Naive thymus-derived CD4-positive, alpha-beta T cell (primary cell): ENCODE measurements at regions not wholly inside any gene's neighbourhood (a gene's known extent, or its start where the extent isn't known, plus 50 kb on each side); places are given as distances from the start of the nearest gene placed in this dataset.

Experiments used
- ATAC-seq: fragments of 150-1000 bp; cut with Tn5 transposase; 2 replicates; pipeline ENCODE4 v1.10.0; 2021; ENCODE audit warnings: mild to moderate bottlenecking, moderate library complexity
- CTCF ChIA-PET: fragments of 350-600 bp; sonication (Branson Sonifier 250); formaldehyde crosslinking; loops from one replicate; lab custom pipeline; 2021; ENCODE audit warnings: antibody characterized with exemption; lab: Charles Lee
- POLR2A ChIA-PET: fragments of 350-600 bp; sonication (Branson Sonifier 250); formaldehyde crosslinking; loops from one replicate; lab custom pipeline; 2021; ENCODE audit warnings: antibody characterized with exemption, inconsistent platforms; lab: Charles Lee
- DNase-seq, 9 donors: peaks; one replicate each; pipeline versions ENCODE4 v3.0.0 to v3.0.0-alpha.2; 2020 to 2022; ENCODE audit warnings: mixed read lengths in 1 of 9
- H3K27ac ChIP-seq: one replicate; pipeline ENCODE4 v1.7.0; 2013; ENCODE audit warnings: mild to moderate bottlenecking, low read depth, low read length, moderate library complexity
- H3K27me3 ChIP-seq, 2 donors: one replicate each; pipeline ENCODE4 v1.7.0; 2013; ENCODE audit warnings: low read length in 2 of 2, mild to moderate bottlenecking in 2 of 2, moderate library complexity in 2 of 2; ENCODE audit not compliant: control insufficient read depth in 2 of 2, insufficient read depth in 2 of 2
- H3K36me3 ChIP-seq, 3 experiments: 1 replicate in 2 of 3; 2 replicates in 1 of 3; pipeline ENCODE4 v1.7.0; 2013; ENCODE audit warnings: low read length in 3 of 3, mild to moderate bottlenecking in 3 of 3, moderate library complexity in 1 of 3; ENCODE audit not compliant: insufficient read depth in 3 of 3, control insufficient read depth in 2 of 3
- H3K4me1 ChIP-seq, 2 donors: one replicate each; pipeline ENCODE4 v1.7.0; 2013; ENCODE audit warnings: low read length in 2 of 2, mild to moderate bottlenecking in 2 of 2, moderate library complexity in 1 of 2; ENCODE audit not compliant: control insufficient read depth in 2 of 2, insufficient read depth in 2 of 2
- H3K4me3 ChIP-seq: 2 replicates; pipeline ENCODE4 v1.7.0; 2013; ENCODE audit warnings: mild to moderate bottlenecking, low read length
- H3K9me3 ChIP-seq, 3 experiments: 1 replicate in 2 of 3; 2 replicates in 1 of 3; pipeline ENCODE4 v1.7.0; 2013; ENCODE audit warnings: low read length in 3 of 3; ENCODE audit not compliant: control insufficient read depth in 2 of 3
- H3K27ac Mint-ChIP-seq, 9 donors: one replicate each; pipeline ENCODE4 v1.8.0; 2020 to 2022; ENCODE audit warnings: mixed read lengths in 9 of 9, mild to moderate bottlenecking in 8 of 9, moderate library complexity in 5 of 9, inconsistent platforms in 2 of 9
- H3K27me3 Mint-ChIP-seq, 5 donors: one replicate each; pipeline ENCODE4 v1.8.0; 2021 to 2022; ENCODE audit warnings: mixed read lengths in 5 of 5, mild to moderate bottlenecking in 1 of 5
- H3K36me3 Mint-ChIP-seq, 5 donors: one replicate each; pipeline ENCODE4 v1.8.0; 2020 to 2022; ENCODE audit warnings: mixed read lengths in 5 of 5, mild to moderate bottlenecking in 3 of 5, inconsistent platforms in 1 of 5
- H3K4me1 Mint-ChIP-seq, 7 donors: one replicate each; pipeline ENCODE4 v1.8.0; 2020 to 2022; ENCODE audit warnings: mixed read lengths in 7 of 7, mild to moderate bottlenecking in 3 of 7, inconsistent platforms in 1 of 7
- H3K4me3 Mint-ChIP-seq, 10 donors: one replicate each; pipeline ENCODE4 v1.8.0; 2020 to 2022; ENCODE audit warnings: mild to moderate bottlenecking in 10 of 10, mixed read lengths in 10 of 10, moderate library complexity in 6 of 10, inconsistent platforms in 2 of 10
- H3K9me3 Mint-ChIP-seq, 11 donors: one replicate each; pipeline ENCODE4 v1.8.0; 2020 to 2022; ENCODE audit warnings: mixed read lengths in 11 of 11, mild to moderate bottlenecking in 4 of 11, inconsistent platforms in 1 of 11, moderate library complexity in 1 of 11
- intact Hi-C, 2 donors: fragments of 100-400 bp; cut with micrococcal nuclease; formaldehyde crosslinking; loops; one replicate each; pipeline ENCODE4 v1.15.1; 2023

GRCh38 chr12:87304406-87304805 lies 724.8 kb downstream of the C12orf50 start:
- H3K9me3 ChIP-seq = no peaks in the 10 kb centered on the region
- no peak overlapping the region for H3K4me3 Mint-ChIP-seq
- H3K36me3 Mint-ChIP-seq = no peaks in the 10 kb centered on the region
- ATAC-seq (no peak), DNase-seq (no peak)
- H3K4me1 ChIP-seq = no peaks in the 10 kb centered on the region
- intact Hi-C loops = no loop called here
- CTCF ChIA-PET = no interaction called here
- H3K4me3 ChIP-seq = no peak overlapping the region
- no peak overlapping the region for H3K27ac ChIP-seq
- H3K9me3 Mint-ChIP-seq = peaks cover 0 to 20% (median 0%) of the 10 kb centered on the region in 11 donors
- no peaks in the 10 kb centered on the region for H3K36me3 ChIP-seq
- POLR2A ChIA-PET = no interaction called here
- H3K27me3 Mint-ChIP-seq = no peaks in the 10 kb centered on the region
- no peaks in the 10 kb centered on the region for H3K27me3 ChIP-seq
- H3K4me1 Mint-ChIP-seq = no peaks in the 10 kb centered on the region
- H3K27ac Mint-ChIP-seq = no peak overlapping the region

- intact Hi-C loops = no loop called here
- Histone ChIP-seq H3K4me3 (no peak overlapping the region), H3K27ac (no peak overlapping the region), H3K27me3 (no peaks in the 10 kb centered on the region), H3K36me3 (no peaks in the 10 kb centered on the region), H3K4me1 (no peaks in the 10 kb centered on the region), H3K9me3 (no peaks in the 10 kb centered on the region)
- Mint-ChIP-seq H3K4me3 (no peak overlapping the region), H3K9me3 (peaks cover 0 to 20% (median 0%) of the 10 kb centered on the region in 11 donors), H3K27me3 (no peaks in the 10 kb centered on the region), H3K4me1 (no peaks in the 10 kb centered on the region), H3K27ac (no peak overlapping the region), H3K36me3 (no peaks in the 10 kb centered on the region)
- ATAC-seq (no peak), DNase-seq (no peak)
- ChIA-PET POLR2A (no interaction called here), CTCF (no interaction called here)
These were observed 725.7 kb downstream of the C12orf50 start for GRCh38 chr12:87303396-87304012.

GRCh38 chr12:87302126-87302745 lies 727.0 kb downstream of the C12orf50 start:
- Histone ChIP-seq H3K27ac (no peak overlapping the region), H3K27me3 (no peaks in the 10 kb centered on the region), H3K4me3 (no peak overlapping the region), H3K36me3 (no peaks in the 10 kb centered on the region), H3K4me1 (no peaks in the 10 kb centered on the region), H3K9me3 (no peaks in the 10 kb centered on the region)
- Mint-ChIP-seq H3K9me3 (peaks cover 0 to 26% (median 0%) of the 10 kb centered on the region in 11 donors), H3K4me1 (no peaks in the 10 kb centered on the region), H3K27me3 (no peaks in the 10 kb centered on the region), H3K36me3 (no peaks in the 10 kb centered on the region), H3K4me3 (no peak overlapping the region), H3K27ac (no peak overlapping the region)
- DNase-seq (no peak), ATAC-seq (no peak)
- intact Hi-C loops = no loop called here
- ChIA-PET POLR2A (no interaction called here), CTCF (no interaction called here)

DNA sequence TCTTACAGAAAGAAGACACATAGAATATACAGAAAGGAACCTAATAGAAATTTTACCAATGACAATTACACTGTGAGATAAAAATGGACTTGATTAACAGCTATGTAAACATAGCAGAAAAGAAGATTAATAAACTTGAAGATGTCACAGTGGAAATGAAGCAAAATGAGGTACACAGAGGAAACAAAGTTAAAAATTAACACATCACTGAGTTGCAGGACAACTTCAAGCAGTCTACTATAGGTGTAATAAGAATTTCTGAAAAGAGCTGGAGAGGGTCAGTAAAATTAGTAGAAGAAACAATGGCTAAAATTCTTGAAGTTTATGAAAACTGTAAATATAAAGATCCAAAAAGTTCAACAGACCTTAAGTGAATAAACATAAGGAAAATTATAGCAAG lies 738.7 kb downstream of the C12orf50 start:
- CTCF ChIA-PET = no interaction called here
- H3K27me3 Mint-ChIP-seq = no peaks in the 10 kb centered on the region
- intact Hi-C loops = no loop called here
- ATAC-seq (no peak), DNase-seq (no peak)
- H3K9me3 Mint-ChIP-seq = peaks cover 0 to 10% (median 0%) of the 10 kb centered on the region in 11 donors
- H3K4me3 ChIP-seq = no peak overlapping the region
- H3K36me3 ChIP-seq = no peaks in the 10 kb centered on the region
- POLR2A ChIA-PET = no interaction called here
- no peaks in the 10 kb centered on the region for H3K27me3 ChIP-seq
- no peaks in the 10 kb centered on the region for H3K4me1 ChIP-seq
- no peaks in the 10 kb centered on the region for H3K36me3 Mint-ChIP-seq
- no peak overlapping the region for H3K4me3 Mint-ChIP-seq
- H3K9me3 ChIP-seq = no peaks in the 10 kb centered on the region
- H3K27ac Mint-ChIP-seq = no peak overlapping the region
- H3K4me1 Mint-ChIP-seq = no peaks in the 10 kb centered on the region
- H3K27ac ChIP-seq = no peak overlapping the region

DNA sequence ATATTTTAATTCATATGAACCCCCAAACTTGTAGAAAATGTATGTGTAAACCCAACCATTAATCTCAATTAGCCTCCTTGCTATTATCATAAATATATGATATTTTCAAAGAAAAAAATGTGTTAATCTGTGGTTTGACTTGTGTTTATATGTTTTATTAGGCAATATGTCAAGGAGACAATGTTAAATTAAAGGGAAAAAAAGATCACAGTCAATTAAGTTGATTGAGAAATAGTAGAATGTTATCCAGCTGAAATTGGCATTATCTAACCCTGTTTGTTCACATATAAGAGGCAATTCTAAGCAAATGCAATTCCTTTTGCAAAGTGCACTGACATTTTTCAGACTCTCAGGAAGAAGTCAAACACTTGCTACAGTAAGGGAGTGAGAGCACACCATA lies 745.3 kb downstream of the C12orf50 start:
- H3K27ac ChIP-seq = no peak overlapping the region
- ATAC-seq = no peak
- intact Hi-C loops = no loop called here
- no peaks in the 10 kb centered on the region for H3K36me3 ChIP-seq
- DNase-seq = no peak
- Mint-ChIP-seq H3K36me3 (no peaks in the 10 kb centered on the region), H3K4me1 (no peaks in the 10 kb centered on the region), H3K27me3 (no peaks in the 10 kb centered on the region), H3K4me3 (no peak overlapping the region), H3K27ac (no peak overlapping the region), H3K9me3 (peaks cover 0 to 6% (median 0%) of the 10 kb centered on the region in 11 donors)
- ChIA-PET POLR2A (no interaction called here), CTCF (no interaction called here)
- H3K27me3 ChIP-seq = no peaks in the 10 kb centered on the region
- H3K4me3 ChIP-seq = no peak overlapping the region
- H3K4me1 ChIP-seq = no peaks in the 10 kb centered on the region
- no peaks in the 10 kb centered on the region for H3K9me3 ChIP-seq

DNA sequence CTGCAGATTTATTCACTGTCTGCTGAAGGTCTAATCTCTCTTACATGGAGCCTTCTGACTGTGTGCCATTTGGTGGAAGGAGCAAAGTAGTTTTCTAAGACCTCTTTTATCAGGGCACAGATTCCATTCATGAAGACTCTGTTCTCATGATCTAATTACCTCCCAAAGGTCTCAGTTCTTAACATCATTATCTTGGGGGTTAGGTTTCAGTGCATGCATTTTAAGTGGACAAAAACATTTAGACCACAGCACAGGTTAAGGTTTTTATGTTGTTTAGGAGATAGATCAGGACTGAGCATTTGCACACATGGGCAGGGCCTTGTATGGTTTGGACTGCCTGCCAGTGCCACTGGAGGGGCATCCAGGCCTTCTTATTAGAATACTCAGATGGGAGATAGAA lies 746.1 kb downstream of the C12orf50 start:
- POLR2A ChIA-PET = no interaction called here
- Histone ChIP-seq H3K4me1 (no peaks in the 10 kb centered on the region), H3K4me3 (no peak overlapping the region), H3K36me3 (no peaks in the 10 kb centered on the region), H3K27ac (no peak overlapping the region), H3K27me3 (no peaks in the 10 kb centered on the region), H3K9me3 (no peaks in the 10 kb centered on the region)
- Mint-ChIP-seq H3K4me1 (no peaks in the 10 kb centered on the region), H3K4me3 (no peak overlapping the region), H3K9me3 (peaks cover 0 to 6% (median 0%) of the 10 kb centered on the region in 11 donors), H3K27me3 (no peaks in the 10 kb centered on the region), H3K27ac (no peak overlapping the region), H3K36me3 (no peaks in the 10 kb centered on the region)
- CTCF ChIA-PET = no interaction called here
- intact Hi-C loops = no loop called here
- no peak for ATAC-seq
- DNase-seq = no peak

GRCh38 chr12:87280893-87281292 lies 748.3 kb downstream of the C12orf50 start:
- ChIA-PET CTCF (no interaction called here), POLR2A (no interaction called here)
- ATAC-seq = no peak
- Histone ChIP-seq H3K27ac (no peak overlapping the region), H3K4me3 (no peak overlapping the region), H3K9me3 (no peaks in the 10 kb centered on the region), H3K36me3 (no peaks in the 10 kb centered on the region), H3K4me1 (no peaks in the 10 kb centered on the region), H3K27me3 (no peaks in the 10 kb centered on the region)
- no peak overlapping the region for H3K4me3 Mint-ChIP-seq
- H3K36me3 Mint-ChIP-seq = no peaks in the 10 kb centered on the region
- H3K4me1 Mint-ChIP-seq = no peaks in the 10 kb centered on the region
- no peak overlapping the region for H3K27ac Mint-ChIP-seq
- intact Hi-C loops = no loop called here
- no peaks in the 10 kb centered on the region for H3K27me3 Mint-ChIP-seq
- no peak for DNase-seq
- H3K9me3 Mint-ChIP-seq = peaks cover 0 to 6% (median 0%) of the 10 kb centered on the region in 11 donors
